ENCODE measurements at regions not wholly inside any gene's neighbourhood (a gene's known extent, or its start where the extent isn't known, plus 50 kb on each side); places are given as distances from the start of the nearest gene placed in this dataset.

GRCh38 chr7:52843436-52843835 is 192.0 kb upstream of the POM121L12 start:
- BruUV-seq (replicated peaks): no TSS peak
- Mint-ChIP-seq H3K36me3 (ENCODE audit: insufficient read depth, unreplicated experiment) (no peaks in the 10 kb centered on the region), H3K4me3 (ENCODE audit: low read depth, unreplicated experiment) (no peak overlapping the region), H3K27ac (ENCODE audit: unreplicated experiment) (no peak overlapping the region), H3K27me3 (ENCODE audit: unreplicated experiment) (no peaks in the 10 kb centered on the region), H3K4me1 (ENCODE audit: low read depth, unreplicated experiment) (no peaks in the 10 kb centered on the region), H3K9me3 (ENCODE audit: low read depth, unreplicated experiment) (peaks cover 21% of the 10 kb centered on the region)
- CTCF ChIA-PET: no interaction called here
- intact Hi-C loops (cut with micrococcal nuclease; ENCODE audit: unreplicated experiment): no loop called here
- TF ChIP-seq CTCF (IDR thresholded peaks at IDR 0.05; ENCODE audit: unreplicated experiment): no peak
- DNase-seq: no peak

GRCh38 chr7:52842202-52842900 is 193.1 kb upstream of the POM121L12 start:
- H3K4me1 Mint-ChIP-seq (ENCODE audit: low read depth, unreplicated experiment): no peaks in the 10 kb centered on the region
- H3K4me3 Mint-ChIP-seq (ENCODE audit: low read depth, unreplicated experiment): no peak overlapping the region
- CTCF ChIA-PET: no interaction called here
- H3K27me3 Mint-ChIP-seq (ENCODE audit: unreplicated experiment): no peaks in the 10 kb centered on the region
- DNase-seq: no peak
- H3K9me3 Mint-ChIP-seq (ENCODE audit: low read depth, unreplicated experiment): peaks cover 24% of the 10 kb centered on the region
- intact Hi-C loops (cut with micrococcal nuclease; ENCODE audit: unreplicated experiment): no loop called here
- no peak for TF ChIP-seq CTCF (IDR thresholded peaks at IDR 0.05; ENCODE audit: unreplicated experiment)
- H3K36me3 Mint-ChIP-seq (ENCODE audit: insufficient read depth, unreplicated experiment): no peaks in the 10 kb centered on the region
- no peak overlapping the region for H3K27ac Mint-ChIP-seq (ENCODE audit: unreplicated experiment)
- no TSS peak for BruUV-seq (replicated peaks)

GRCh38 chr7:52838981-52839411 is 196.4 kb upstream of the POM121L12 start:
- CTCF ChIA-PET: no interaction called here
- Mint-ChIP-seq H3K27ac (ENCODE audit: unreplicated experiment) (no peak overlapping the region), H3K27me3 (ENCODE audit: unreplicated experiment) (no peaks in the 10 kb centered on the region), H3K4me3 (ENCODE audit: low read depth, unreplicated experiment) (no peak overlapping the region), H3K4me1 (ENCODE audit: low read depth, unreplicated experiment) (no peaks in the 10 kb centered on the region), H3K36me3 (ENCODE audit: insufficient read depth, unreplicated experiment) (no peaks in the 10 kb centered on the region), H3K9me3 (ENCODE audit: low read depth, unreplicated experiment) (peaks cover 21% of the 10 kb centered on the region)
- no peak for DNase-seq
- BruUV-seq (replicated peaks): no TSS peak
- no peak for TF ChIP-seq CTCF (IDR thresholded peaks at IDR 0.05; ENCODE audit: unreplicated experiment)
- intact Hi-C loops (cut with micrococcal nuclease; ENCODE audit: unreplicated experiment): no loop called here

GRCh38 chr7:52831321-52831720 is 204.1 kb upstream of the POM121L12 start:
- Mint-ChIP-seq H3K36me3 (ENCODE audit: insufficient read depth, unreplicated experiment) (no peaks in the 10 kb centered on the region), H3K9me3 (ENCODE audit: low read depth, unreplicated experiment) (peaks cover 15% of the 10 kb centered on the region), H3K27ac (ENCODE audit: unreplicated experiment) (no peak overlapping the region), H3K4me1 (ENCODE audit: low read depth, unreplicated experiment) (no peaks in the 10 kb centered on the region), H3K4me3 (ENCODE audit: low read depth, unreplicated experiment) (no peak overlapping the region), H3K27me3 (ENCODE audit: unreplicated experiment) (no peaks in the 10 kb centered on the region)
- no peak for DNase-seq
- no TSS peak for BruUV-seq (replicated peaks)
- TF ChIP-seq CTCF (IDR thresholded peaks at IDR 0.05; ENCODE audit: unreplicated experiment): no peak
- CTCF ChIA-PET: no interaction called here
- intact Hi-C loops (cut with micrococcal nuclease; ENCODE audit: unreplicated experiment): no loop called here

Measured in Calu3 (cell line).